B cell (primary cell): ENCODE measurements at regions not wholly inside any gene's neighbourhood (a gene's known extent, or its start where the extent isn't known, plus 50 kb on each side); places are given as distances from the start of the nearest gene placed in this dataset.
"Not testable (repeated sequence)": the region's sequence is repeated elsewhere in the genome, so short reads cannot be mapped to it uniquely, and the experiment has no call there.

Source experiments
- ATAC-seq: fragments of 200-7000 bp; cut with Tn5 transposase; one replicate; pipeline ENCODE4 v1.10.0; 2021; ENCODE audit warnings: low read depth, mild to moderate bottlenecking, moderate number of reproducible peaks, moderate library complexity
- CTCF ChIA-PET: fragments of 350-600 bp; sonication (Branson Sonifier 250); formaldehyde crosslinking; loops from one replicate; lab custom pipeline; 2021; ENCODE audit warnings: antibody characterized with exemption, inconsistent platforms; lab: Charles Lee
- POLR2A ChIA-PET: fragments of 350-600 bp; sonication (Branson Sonifier 250); formaldehyde crosslinking; loops from one replicate; lab custom pipeline; 2021; ENCODE audit warnings: antibody characterized with exemption; lab: Charles Lee
- DNase-seq: peaks from one replicate; pipeline ENCODE4 v3.0.0; 2013
- H2AFZ ChIP-seq: 2 replicates; pipeline ENCODE4 v1.6.1; 2012; ENCODE audit warnings: mild to moderate bottlenecking, low read depth, low read length; ENCODE audit not compliant: insufficient read depth, poor library complexity, severe bottlenecking
- H3K27ac ChIP-seq, 2 donors: 1 replicate in 1 of 2; 2 replicates in 1 of 2; pipeline ENCODE4 v1.5.1; 2012 to 2013; ENCODE audit warnings: low read length in 2 of 2, mild to moderate bottlenecking in 2 of 2, moderate library complexity in 1 of 2
- H3K27me3 ChIP-seq, 4 experiments: fragments of 200-600 bp in 1 of 4; sonication (generic) in 1 of 4; replicated peaks in 1 of 4; 1 replicate in 2 of 4; 2 replicates in 2 of 4; pipeline versions ENCODE4 v1.6.1 to v1.7.0; 2013 to 2016; ENCODE audit warnings: low read length in 3 of 4, mild to moderate bottlenecking in 2 of 4, mixed read lengths in 1 of 4, moderate library complexity in 1 of 4; ENCODE audit not compliant: insufficient read depth in 4 of 4, control insufficient read depth in 3 of 4; ENCODE audit errors: control extremely low read depth in 1 of 4
- H3K36me3 ChIP-seq, 2 experiments: replicated peaks in 1 of 2; 1 replicate in 1 of 2; 2 replicates in 1 of 2; pipeline versions ENCODE4 v1.6.1 to v1.7.1; 2013; ENCODE audit warnings: low read length in 1 of 2; ENCODE audit not compliant: insufficient read depth in 2 of 2, control insufficient read depth in 1 of 2; ENCODE audit errors: control extremely low read depth in 1 of 2, extremely low read depth in 1 of 2
- H3K4me1 ChIP-seq, 2 donors: fragments of 200-600 bp in 1 of 2; sonication (generic) in 1 of 2; 1 replicate in 1 of 2; 2 replicates in 1 of 2; pipeline versions ENCODE4 v1.5.1 to v1.6.1; 2013 to 2017; ENCODE audit warnings: low read length in 2 of 2; ENCODE audit not compliant: control insufficient read depth in 2 of 2, insufficient read depth in 2 of 2
- H3K4me2 ChIP-seq: replicated peaks from 2 replicates; pipeline ENCODE3; 2012; ENCODE audit warnings: mild to moderate bottlenecking, low read depth, low read length; ENCODE audit not compliant: poor library complexity, severe bottlenecking
- H3K4me3 ChIP-seq, 5 experiments: fragments of 200-600 bp in 1 of 5; sonication (generic) in 1 of 5; 1 replicate in 3 of 5; 2 replicates in 2 of 5; pipeline versions ENCODE4 v1.5.1 to v1.7.0; 2011 to 2016; ENCODE audit warnings: low read length in 4 of 5, mild to moderate bottlenecking in 4 of 5, low read depth in 2 of 5, control low read depth in 1 of 5, moderate library complexity in 1 of 5; ENCODE audit not compliant: insufficient read depth in 1 of 5; ENCODE audit errors: control extremely low read depth in 1 of 5, extremely low read depth in 1 of 5
- H3K79me2 ChIP-seq: fragments of 200-600 bp; sonication (generic); one replicate; pipeline ENCODE4 v1.6.0; 2016; ENCODE audit warnings: low read length; ENCODE audit not compliant: control insufficient read depth, insufficient read depth
- H3K9ac ChIP-seq: fragments of 200-600 bp; sonication (generic); 2 replicates; pipeline ENCODE4 v1.6.1; 2017; ENCODE audit warnings: mild to moderate bottlenecking, low read length, moderate library complexity
- H3K9me3 ChIP-seq, 3 donors: one replicate each; pipeline versions ENCODE4 v1.6.1 to v1.7.1; 2013; ENCODE audit warnings: low read length in 2 of 3; ENCODE audit not compliant: control insufficient read depth in 2 of 3, insufficient read depth in 1 of 3; ENCODE audit errors: control extremely low read depth in 1 of 3
- H4K20me1 ChIP-seq: 2 replicates; pipeline ENCODE4 v1.6.0; 2012; ENCODE audit warnings: mild to moderate bottlenecking, low read length; ENCODE audit not compliant: insufficient read depth, control insufficient read depth, poor library complexity, severe bottlenecking
- H3K27ac Mint-ChIP-seq: one replicate; pipeline ENCODE4 v1.8.0; 2021; ENCODE audit warnings: mixed read lengths
- H3K27me3 Mint-ChIP-seq: one replicate; pipeline ENCODE4 v1.8.0; 2021; ENCODE audit warnings: mixed read lengths
- H3K4me1 Mint-ChIP-seq: one replicate; pipeline ENCODE4 v1.8.0; 2021; ENCODE audit warnings: mixed read lengths
- H3K4me3 Mint-ChIP-seq: one replicate; pipeline ENCODE4 v1.8.0; 2021; ENCODE audit warnings: mixed read lengths
- H3K9me3 Mint-ChIP-seq: one replicate; pipeline ENCODE4 v1.8.0; 2022; ENCODE audit warnings: mixed read lengths; ENCODE audit not compliant: insufficient read depth
- CTCF ChIP-seq: fragments of 200-600 bp; IDR thresholded peaks from one replicate; pipeline ENCODE4 v1.8.0; 2022; ENCODE audit warnings: antibody characterized with exemption, mild to moderate bottlenecking
- EZH2 ChIP-seq: IDR thresholded peaks from 2 replicates; pipeline ENCODE4 v1.6.1; 2012; ENCODE audit warnings: borderline replicate concordance, low read depth, mild to moderate bottlenecking, moderate library complexity, low read length; ENCODE audit not compliant: insufficient read depth, poor library complexity, severe bottlenecking
- WGBS: methylation state at CpG from one replicate; pipeline ENCODE4 v1.1.5; 2013; ENCODE audit warnings: missing lambda C conversion rate; ENCODE audit not compliant: insufficient coverage; 5-methylcytosine and 5-hydroxymethylcytosine counted together
- intact Hi-C: fragments of 100-400 bp; cut with micrococcal nuclease; formaldehyde crosslinking; loops from one replicate; pipeline ENCODE4 v1.10.0; 2022

- Histone ChIP-seq H3K27ac (no peak overlapping the region), H3K36me3 (no peaks in the 10 kb centered on the region), H2AFZ (no peak overlapping the region), H3K9me3 (peaks cover 0 to 3% (median 0%) of the 10 kb centered on the region in 3 donors), H3K4me1 (no peaks in the 10 kb centered on the region), H3K9ac (no peak overlapping the region), H4K20me1 (no peaks in the 10 kb centered on the region), H3K27me3 (no peaks in the 10 kb centered on the region), H3K4me2 (no peak overlapping the region), H3K4me3 (no peak overlapping the region), H3K79me2 (no peaks in the 10 kb centered on the region)
- Mint-ChIP-seq H3K27ac (no peak overlapping the region), H3K4me1 (no peaks in the 10 kb centered on the region), H3K4me3 (no peak overlapping the region), H3K27me3 (no peaks in the 10 kb centered on the region), H3K9me3 (no peaks in the 10 kb centered on the region)
- CTCF ChIA-PET: no interaction called here
- POLR2A ChIA-PET: no interaction called here
- intact Hi-C loops: no loop called here
- no peak for ATAC-seq
- DNase-seq: no peak
- no peak for TF ChIP-seq CTCF
Measured at GRCh38 chr13:69028936-69029335, 1078.7 kb upstream of the ATXN8OS start.

- Histone ChIP-seq H3K79me2 (no peaks in the 10 kb centered on the region), H3K9ac (no peak overlapping the region), H4K20me1 (no peaks in the 10 kb centered on the region), H3K27ac (no peak overlapping the region), H3K36me3 (no peaks in the 10 kb centered on the region), H3K9me3 (no peaks in the 10 kb centered on the region), H3K4me2 (no peak overlapping the region), H3K4me3 (no peak overlapping the region), H3K4me1 (no peaks in the 10 kb centered on the region), H3K27me3 (no peaks in the 10 kb centered on the region), H2AFZ (no peak overlapping the region)
- Mint-ChIP-seq H3K9me3 (no peaks in the 10 kb centered on the region), H3K27ac (no peak overlapping the region), H3K27me3 (no peaks in the 10 kb centered on the region), H3K4me3 (no peak overlapping the region), H3K4me1 (no peaks in the 10 kb centered on the region)
- ATAC-seq (no peak), DNase-seq (no peak)
- ChIA-PET POLR2A (no interaction called here), CTCF (no interaction called here)
- intact Hi-C loops: no loop called here
- TF ChIP-seq CTCF (no peak), EZH2 (no peak)
Measured at GRCh38 chr13:69020120-69020519, 1087.5 kb upstream of the ATXN8OS start.

- DNase-seq, H2AFZ ChIP-seq, POLR2A ChIA-PET, H3K4me2 ChIP-seq, H3K4me1 Mint-ChIP-seq, H3K27ac Mint-ChIP-seq, H3K4me3 ChIP-seq, H4K20me1 ChIP-seq, H3K9me3 ChIP-seq, H3K4me3 Mint-ChIP-seq, intact Hi-C loops, H3K9me3 Mint-ChIP-seq, H3K9ac ChIP-seq, H3K36me3 ChIP-seq, CTCF ChIA-PET, H3K27me3 Mint-ChIP-seq, ATAC-seq, H3K27ac ChIP-seq, H3K4me1 ChIP-seq, H3K27me3 ChIP-seq, H3K79me2 ChIP-seq: not testable (repeated sequence)
- WGBS: 28% methylated on average over 2 of the region's 9 CpGs
Measured at GRCh38 chr13:69018173-69018572, 1089.5 kb upstream of the ATXN8OS start.
